ENCODE measurements at regions not wholly inside any gene's neighbourhood (a gene's known extent, or its start where the extent isn't known, plus 50 kb on each side); places are given as distances from the start of the nearest gene placed in this dataset.
A peak's percentile ranks its signal among the peaks of the same experiment; 100 is the strongest.

DNA sequence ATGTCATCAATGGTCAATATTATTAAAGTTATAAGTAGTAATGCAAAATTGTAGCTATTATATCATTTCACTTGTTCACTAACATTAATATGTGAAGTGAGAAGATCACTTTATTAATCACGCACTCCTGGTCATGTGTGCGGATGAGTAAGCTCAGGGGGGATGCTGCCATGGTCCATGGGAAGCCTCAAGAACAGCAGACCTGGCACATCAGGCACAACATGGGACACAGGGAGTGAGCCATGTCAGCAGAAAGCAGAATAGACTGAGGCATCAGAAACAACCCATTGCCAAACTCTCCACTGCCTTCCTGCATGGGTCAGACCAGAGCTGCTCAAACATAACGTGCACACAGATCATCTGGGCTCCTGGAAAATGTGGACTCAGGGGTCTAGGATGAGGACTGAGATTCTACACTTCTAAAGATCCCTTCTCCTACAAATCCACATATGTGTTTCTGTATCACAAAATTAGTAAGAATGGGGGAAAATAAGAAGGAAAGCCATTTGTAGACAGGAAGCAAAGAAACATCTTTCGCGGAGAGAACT, 63.8 kb upstream of the VPREB1 start:
- DNase-seq (no peak), ATAC-seq (ENCODE audit: low read depth) (no peak)
- no peaks in the 10 kb centered on the region for H3K27me3 Mint-ChIP-seq
- peaks cover 3% of the 10 kb centered on the region for H3K36me3 Mint-ChIP-seq (ENCODE audit: low read depth)
- ChIA-PET POLR2A (interaction anchor here (0.5 to 3.8 kb wide), 3 partner anchors 13 to 336 kb away, joined by 3 to 21 read pairs (median 4); no protein-coding TSS in a partner anchor), CTCF (interaction anchor here (1.1 to 1.4 kb wide), 3 partner anchors 10 to 27 kb away, joined by 3 to 5 read pairs (median 4); no protein-coding TSS in a partner anchor)
- intact Hi-C loops (cut with micrococcal nuclease): no loop called here
- no peak overlapping the region for H3K27ac Mint-ChIP-seq
- TF ChIP-seq, protein P1, sequence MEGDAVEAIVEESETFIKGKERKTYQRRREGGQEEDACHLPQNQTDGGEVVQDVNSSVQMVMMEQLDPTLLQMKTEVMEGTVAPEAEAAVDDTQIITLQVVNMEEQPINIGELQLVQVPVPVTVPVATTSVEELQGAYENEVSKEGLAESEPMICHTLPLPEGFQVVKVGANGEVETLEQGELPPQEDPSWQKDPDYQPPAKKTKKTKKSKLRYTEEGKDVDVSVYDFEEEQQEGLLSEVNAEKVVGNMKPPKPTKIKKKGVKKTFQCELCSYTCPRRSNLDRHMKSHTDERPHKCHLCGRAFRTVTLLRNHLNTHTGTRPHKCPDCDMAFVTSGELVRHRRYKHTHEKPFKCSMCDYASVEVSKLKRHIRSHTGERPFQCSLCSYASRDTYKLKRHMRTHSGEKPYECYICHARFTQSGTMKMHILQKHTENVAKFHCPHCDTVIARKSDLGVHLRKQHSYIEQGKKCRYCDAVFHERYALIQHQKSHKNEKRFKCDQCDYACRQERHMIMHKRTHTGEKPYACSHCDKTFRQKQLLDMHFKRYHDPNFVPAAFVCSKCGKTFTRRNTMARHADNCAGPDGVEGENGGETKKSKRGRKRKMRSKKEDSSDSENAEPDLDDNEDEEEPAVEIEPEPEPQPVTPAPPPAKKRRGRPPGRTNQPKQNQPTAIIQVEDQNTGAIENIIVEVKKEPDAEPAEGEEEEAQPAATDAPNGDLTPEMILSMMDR (IDR thresholded peaks at IDR 0.05): no peak
- H3K4me3 Mint-ChIP-seq: no peak overlapping the region
- peaks cover 38% of the 10 kb centered on the region for H3K4me1 Mint-ChIP-seq
- H3K9me3 Mint-ChIP-seq: no peaks in the 10 kb centered on the region

DNA sequence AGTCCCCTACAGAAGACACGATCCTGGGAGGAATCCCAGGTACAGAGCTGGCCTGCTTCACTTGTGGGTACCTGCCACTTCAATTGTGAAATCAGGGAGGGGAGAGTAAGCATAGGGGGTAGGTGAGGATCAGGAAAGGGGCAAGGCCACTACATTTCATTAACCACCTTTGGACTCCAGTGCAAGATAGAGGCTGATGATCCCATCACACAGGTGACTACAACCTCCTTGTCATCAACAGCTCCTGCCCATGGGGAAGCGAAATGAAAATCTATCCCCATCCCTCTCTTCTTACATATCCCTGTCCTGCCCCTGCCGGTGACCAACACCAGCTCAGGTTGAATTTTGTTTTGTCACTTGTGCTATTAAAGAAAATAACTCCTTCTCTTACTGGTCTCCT, 64.7 kb upstream of the VPREB1 start:
- ATAC-seq (ENCODE audit: low read depth): no peak

GRCh38 chr22:22178992-22179391, 65.6 kb upstream of the VPREB1 start:
- Mint-ChIP-seq H3K27me3 (no peaks in the 10 kb centered on the region), H3K4me3 (no peak overlapping the region), H3K36me3 (ENCODE audit: low read depth) (no peaks in the 10 kb centered on the region), H3K27ac (peak overlapping the region; percentile 6), H3K4me1 (peaks cover 50% of the 10 kb centered on the region), H3K9me3 (no peaks in the 10 kb centered on the region)
- ChIA-PET CTCF (interaction anchor here (1.5 kb wide), 1 partner anchor 23 kb away, joined by 4 read pairs; no protein-coding TSS in a partner anchor), POLR2A (interaction anchor here (1.2 to 3.8 kb wide), 2 partner anchors 11 to 17 kb away, joined by 3 to 21 read pairs; no protein-coding TSS in a partner anchor)
- intact Hi-C loops (cut with micrococcal nuclease): no loop called here
- TF ChIP-seq, protein P1 (IDR thresholded peaks at IDR 0.05): no peak
- no peak for ATAC-seq (ENCODE audit: low read depth)
- DNase-seq: no peak

More for the DNA sequence above, 64.7 kb upstream of the VPREB1 start:
- DNase-seq: no peak
- no peaks in the 10 kb centered on the region for H3K27me3 Mint-ChIP-seq
- H3K36me3 Mint-ChIP-seq (ENCODE audit: low read depth): peaks cover 3% of the 10 kb centered on the region
- no peak overlapping the region for H3K4me3 Mint-ChIP-seq
- POLR2A ChIA-PET: interaction anchor here (3.8 kb wide), 1 partner anchor 12 kb away, joined by 21 read pairs; no protein-coding TSS in a partner anchor
- H3K4me1 Mint-ChIP-seq: peaks cover 48% of the 10 kb centered on the region
- TF ChIP-seq, protein P1 (IDR thresholded peaks at IDR 0.05): no peak
- intact Hi-C loops (cut with micrococcal nuclease): no loop called here
- CTCF ChIA-PET: interaction anchor here (1.4 to 1.5 kb wide), 2 partner anchors 22 to 28 kb away, joined by 4 to 5 read pairs; no protein-coding TSS in a partner anchor
- no peaks in the 10 kb centered on the region for H3K9me3 Mint-ChIP-seq
- H3K27ac Mint-ChIP-seq: no peak overlapping the region

- DNase-seq: no peak
- intact Hi-C loops (cut with micrococcal nuclease): no loop called here
- no peak overlapping the region for H3K4me3 Mint-ChIP-seq
- CTCF ChIA-PET: interaction anchor here (1.5 to 3.0 kb wide), 2 partner anchors 18 to 23 kb away, joined by 4 to 9 read pairs; no protein-coding TSS in a partner anchor
- no peaks in the 10 kb centered on the region for H3K27me3 Mint-ChIP-seq
- POLR2A ChIA-PET: interaction anchor here (0.7 to 3.8 kb wide), 4 partner anchors 7 to 82 kb away, joined by 3 to 21 read pairs (median 4); no protein-coding TSS in a partner anchor
- peaks cover 53% of the 10 kb centered on the region for H3K4me1 Mint-ChIP-seq
- H3K9me3 Mint-ChIP-seq: no peaks in the 10 kb centered on the region
- H3K36me3 Mint-ChIP-seq (ENCODE audit: low read depth): no peaks in the 10 kb centered on the region
- H3K27ac Mint-ChIP-seq: no peak overlapping the region
- no peak for ATAC-seq (ENCODE audit: low read depth)
- TF ChIP-seq, protein P1 (IDR thresholded peaks at IDR 0.05): no peak
Measured at GRCh38 chr22:22178355-22178965, 66.1 kb upstream of the VPREB1 start.

Measured in activated B cell treated with CpG ODN at 0.5 μM for 24 hours (primary cell).